HCT116 (cell line): ENCODE measurements at regions not wholly inside any gene's neighbourhood (a gene's known extent, or its start where the extent isn't known, plus 50 kb on each side); places are given as distances from the start of the nearest gene placed in this dataset.

Experiments
- ATAC-seq: fragments of 200-7000 bp; cut with Tn5 transposase; 2 replicates; pipeline ENCODE4 v1.9.1; 2020; ENCODE audit warnings: mild to moderate bottlenecking, moderate library complexity
- BruUV-seq: library from RNA; stranded (reverse); fragments of 400-500 nt; replicated peaks from 2 replicates; lab custom pipeline; 2021; lab: Mats Ljungman, UMichigan
- CTCF ChIA-PET: fragments of 300-600 bp; sonication (Branson Sonifier 250); formaldehyde crosslinking; loops from one replicate; lab custom pipeline; 2021; ENCODE audit warnings: antibody characterized with exemption; lab: Charles Lee
- POLR2A ChIA-PET: fragments of 300-600, 350-600 bp; sonication (Branson Sonifier 250); formaldehyde crosslinking; loops from one replicate; lab custom pipeline; 2021; ENCODE audit warnings: antibody characterized with exemption; lab: Charles Lee
- RAD21 ChIA-PET, 2 experiments: fragments of 300-600 bp; sonication (Branson Sonifier 250); formaldehyde crosslinking; loops; one replicate each; lab custom pipeline; 2023; ENCODE audit warnings: low total read pairs in 2 of 2; ENCODE audit not compliant: uncharacterized antibody in 2 of 2, unreplicated experiment in 2 of 2, low non-redundant PET in 1 of 2; lab: Charles Lee
- DNase-seq: peaks from one replicate; pipeline ENCODE4 v3.0.0-alpha.2; 2010; ENCODE audit warnings: low read depth, low spot score
- H2AFZ ChIP-seq: fragments of 200-600 bp; shearing (Covaris generic), sonication (generic); 2 replicates; pipeline ENCODE4 v1.6.1; 2017; ENCODE audit warnings: low read depth, mixed run types, mixed read lengths, antibody characterized with exemption, low read length; ENCODE audit not compliant: poor library complexity, severe bottlenecking
- H3K27ac ChIP-seq: 2 replicates; pipeline ENCODE4 v1.5.1; 2012; ENCODE audit warnings: low read depth, low read length
- H3K27me3 ChIP-seq: fragments of 200-600 bp; sonication (generic); 2 replicates; pipeline ENCODE4 v1.6.1; 2016; ENCODE audit warnings: mixed run types, low read length, mixed read lengths; ENCODE audit not compliant: insufficient read depth
- H3K36me3 ChIP-seq, 2 experiments: fragments of 200-500 bp in 1 of 2; fragments of 200-600 bp in 1 of 2; sonication (Bioruptor generic) in 1 of 2; sonication (generic) in 1 of 2; 2 replicates each; pipeline versions ENCODE4 v1.5.1 to v1.6.1; 2014 to 2016; ENCODE audit warnings: low read length in 2 of 2, inconsistent platforms in 1 of 2, mixed read lengths in 1 of 2, mixed run types in 1 of 2; ENCODE audit not compliant: insufficient read depth in 2 of 2, control insufficient read depth in 1 of 2
- H3K4me1 ChIP-seq, 2 experiments: fragments of 200-600 bp in 1 of 2; sonication (generic) in 1 of 2; 2 replicates each; pipeline versions ENCODE4 v1.5.1 to v1.6.1; 2012 to 2017; ENCODE audit warnings: low read length in 2 of 2, inconsistent platforms in 1 of 2, mild to moderate bottlenecking in 1 of 2, mixed read lengths in 1 of 2, mixed run types in 1 of 2, moderate library complexity in 1 of 2; ENCODE audit not compliant: insufficient read depth in 2 of 2, control insufficient read depth in 1 of 2
- H3K4me2 ChIP-seq: fragments of 200-600 bp; sonication (generic); 2 replicates; pipeline ENCODE4 v1.6.1; 2017; ENCODE audit warnings: mixed run types, low read length, mixed read lengths
- H3K4me3 ChIP-seq, 2 experiments: fragments of 200-600 bp in 1 of 2; sonication (generic) in 1 of 2; replicated peaks in 1 of 2; 2 replicates each; pipeline ENCODE4 v1.5.1; 2011 to 2016; ENCODE audit warnings: low read length in 2 of 2, control low read depth in 1 of 2, low read depth in 1 of 2, mild to moderate bottlenecking in 1 of 2, mixed read lengths in 1 of 2, mixed run types in 1 of 2
- H3K79me2 ChIP-seq: fragments of 200-600 bp; sonication (generic); 2 replicates; pipeline ENCODE4 v1.6.1; 2017; ENCODE audit warnings: mild to moderate bottlenecking, mixed run types, low read length, moderate library complexity, mixed read lengths; ENCODE audit not compliant: insufficient read depth
- H3K9ac ChIP-seq: fragments of 200-600 bp; sonication (generic); 2 replicates; pipeline ENCODE4 v1.6.1; 2016; ENCODE audit warnings: low read length, mixed read lengths
- H3K9me2 ChIP-seq: fragments of 200-600 bp; sonication (generic), shearing (Covaris generic); 2 replicates; pipeline ENCODE4 v1.6.1; 2017; ENCODE audit warnings: mixed run types, mild to moderate bottlenecking, moderate library complexity; ENCODE audit not compliant: insufficient read depth
- H3K9me3 ChIP-seq, 2 experiments: fragments of 200-500 bp in 1 of 2; fragments of 200-600 bp in 1 of 2; sonication (Bioruptor generic) in 1 of 2; sonication (generic) in 1 of 2; 2 replicates each; pipeline ENCODE4 v1.6.1; 2014 to 2017; ENCODE audit warnings: low read length in 2 of 2, mixed read lengths in 2 of 2, inconsistent platforms in 1 of 2, low read depth in 1 of 2, mild to moderate bottlenecking in 1 of 2, mixed run types in 1 of 2, moderate library complexity in 1 of 2; ENCODE audit not compliant: control insufficient read depth in 1 of 2, insufficient read depth in 1 of 2
- H4K20me1 ChIP-seq: fragments of 200-600 bp; sonication (generic), shearing (Covaris generic); 2 replicates; pipeline ENCODE4 v1.6.1; 2017; ENCODE audit warnings: mixed run types, mild to moderate bottlenecking, moderate library complexity; ENCODE audit not compliant: insufficient read depth
- ATF3 ChIP-seq: IDR thresholded peaks from 2 replicates; pipeline ENCODE4 v1.6.1; 2012
- CBX3 ChIP-seq: IDR thresholded peaks from 2 replicates; pipeline ENCODE4 v1.6.1; 2012; ENCODE audit warnings: low read depth
- CEBPB ChIP-seq: IDR thresholded peaks from 2 replicates; pipeline ENCODE4 v1.6.1; 2012; ENCODE audit warnings: low read depth
- EGR1 ChIP-seq: IDR thresholded peaks from 2 replicates; pipeline ENCODE4 v1.6.1; 2012; ENCODE audit warnings: low read depth
- ELF1 ChIP-seq: IDR thresholded peaks from 2 replicates; pipeline ENCODE4 v1.6.1; 2012; ENCODE audit warnings: low read depth, borderline replicate concordance
- EZH2 ChIP-seq: fragments of 200-600 bp; sonication (generic); IDR thresholded peaks from 2 replicates; pipeline ENCODE4 v1.6.1; 2017; ENCODE audit warnings: antibody characterized with exemption, mixed run types
- EZH2phosphoT487 ChIP-seq: fragments of 200-600 bp; IDR thresholded peaks from 2 replicates; pipeline ENCODE4 v1.6.1; 2018; ENCODE audit warnings: antibody characterized with exemption, borderline replicate concordance
- FOSL1 ChIP-seq: IDR thresholded peaks from 2 replicates; pipeline ENCODE4 v1.6.1; 2012; ENCODE audit warnings: low read depth
- POLR2AphosphoS5 ChIP-seq: IDR thresholded peaks from 2 replicates; pipeline ENCODE4 v1.6.1; 2011; ENCODE audit warnings: mild to moderate bottlenecking, low read depth, low read length, moderate library complexity
- RAD21 ChIP-seq: IDR thresholded peaks from 2 replicates; pipeline ENCODE4 v1.6.1; 2012; ENCODE audit warnings: low read depth, mild to moderate bottlenecking
- SIN3A ChIP-seq: IDR thresholded peaks from 2 replicates; pipeline ENCODE4 v1.6.1; 2012; ENCODE audit warnings: low read depth
- SRF ChIP-seq: IDR thresholded peaks from 2 replicates; pipeline ENCODE4 v1.6.1; 2012; ENCODE audit warnings: low read depth
- TCF7L2 ChIP-seq: IDR thresholded peaks from 2 replicates; pipeline ENCODE4 v1.7.0; 2011; ENCODE audit warnings: borderline replicate concordance, inconsistent platforms; ENCODE audit not compliant: insufficient read depth, insufficient read length; ENCODE audit errors: extremely low read depth
- ZFX ChIP-seq: fragments of 450-650 bp; IDR thresholded peaks from 2 replicates; pipeline ENCODE4 v1.6.1; 2017
- intact Hi-C: fragments of 100-400 bp; cut with micrococcal nuclease; formaldehyde crosslinking; loops from 2 replicates; pipeline ENCODE4 v1.10.0; 2022
- TF ChIP-seq, protein P1 (sequence below): IDR thresholded peaks from 2 replicates; pipeline ENCODE4 v1.6.1; 2012; ENCODE audit warnings: low read depth
- TF ChIP-seq, protein P2 (sequence below): IDR thresholded peaks from 2 replicates; pipeline ENCODE4 v1.6.1; 2012

DNA sequence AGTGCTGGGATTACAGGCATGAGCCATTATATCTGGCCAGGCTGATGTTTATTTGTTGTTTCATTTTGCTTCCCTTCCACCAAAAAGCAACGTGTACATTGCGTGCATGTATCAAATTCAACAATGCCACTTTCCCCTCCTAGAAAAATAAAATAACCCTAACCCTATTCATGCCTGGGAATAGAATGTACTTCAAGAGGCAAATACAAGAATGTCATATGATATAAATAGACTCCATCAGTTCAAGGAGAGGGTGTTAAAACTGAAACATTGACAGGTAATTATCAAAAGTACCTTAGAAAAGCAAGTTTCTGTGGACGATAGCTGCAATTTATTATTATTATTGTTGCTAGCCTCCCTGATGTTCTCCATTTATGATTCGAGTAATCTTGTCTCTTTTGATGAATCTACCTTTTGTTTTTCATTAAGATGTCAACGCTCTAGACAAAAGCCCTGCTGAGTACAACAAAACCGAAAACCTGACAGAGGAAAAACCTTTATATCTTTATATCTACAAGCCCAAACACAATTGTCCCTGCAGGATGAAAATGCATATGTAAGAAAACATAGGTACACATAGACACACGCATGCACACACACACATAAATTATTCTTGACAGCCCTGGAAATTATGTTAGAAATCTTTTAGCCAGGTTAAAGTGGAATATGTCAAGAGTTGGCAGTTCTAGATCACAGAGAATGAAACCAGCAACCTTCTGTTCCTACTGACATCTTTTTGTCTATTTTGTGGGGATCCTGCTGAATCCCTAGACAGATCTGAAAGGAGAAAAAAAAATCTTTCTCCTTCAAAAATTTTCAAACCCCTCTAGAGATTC, 98.9 kb downstream of the BTG1 start:
- H3K9ac ChIP-seq = no peak overlapping the region
- ATAC-seq (no peak), DNase-seq (no peak)
- H3K4me2 ChIP-seq = no peak overlapping the region
- no peaks in the 10 kb centered on the region for H3K9me3 ChIP-seq
- POLR2A ChIA-PET = no interaction called here
- H3K4me3 ChIP-seq = no peak overlapping the region
- no peak overlapping the region for H2AFZ ChIP-seq
- no peaks in the 10 kb centered on the region for H3K27me3 ChIP-seq
- intact Hi-C loops = no loop called here
- H3K9me2 ChIP-seq = no peaks in the 10 kb centered on the region
- H3K27ac ChIP-seq = no peak overlapping the region
- RAD21 ChIA-PET = no interaction called here
- H4K20me1 ChIP-seq = no peaks in the 10 kb centered on the region
- no peaks in the 10 kb centered on the region for H3K36me3 ChIP-seq
- BruUV-seq = no TSS peak
- TF ChIP-seq RAD21 = no peak
- TF ChIP-seq SRF = no peak
- TF ChIP-seq FOSL1 = no peak
- no peak for TF ChIP-seq ATF3
- no peak for TF ChIP-seq TCF7L2
- TF ChIP-seq ELF1 = no peak
- TF ChIP-seq CBX3 = no peak
- TF ChIP-seq ZFX = no peak
- TF ChIP-seq EZH2phosphoT487 = no peak
- TF ChIP-seq CEBPB = no peak
- TF ChIP-seq EZH2 = no peak
- TF ChIP-seq, protein P1, sequence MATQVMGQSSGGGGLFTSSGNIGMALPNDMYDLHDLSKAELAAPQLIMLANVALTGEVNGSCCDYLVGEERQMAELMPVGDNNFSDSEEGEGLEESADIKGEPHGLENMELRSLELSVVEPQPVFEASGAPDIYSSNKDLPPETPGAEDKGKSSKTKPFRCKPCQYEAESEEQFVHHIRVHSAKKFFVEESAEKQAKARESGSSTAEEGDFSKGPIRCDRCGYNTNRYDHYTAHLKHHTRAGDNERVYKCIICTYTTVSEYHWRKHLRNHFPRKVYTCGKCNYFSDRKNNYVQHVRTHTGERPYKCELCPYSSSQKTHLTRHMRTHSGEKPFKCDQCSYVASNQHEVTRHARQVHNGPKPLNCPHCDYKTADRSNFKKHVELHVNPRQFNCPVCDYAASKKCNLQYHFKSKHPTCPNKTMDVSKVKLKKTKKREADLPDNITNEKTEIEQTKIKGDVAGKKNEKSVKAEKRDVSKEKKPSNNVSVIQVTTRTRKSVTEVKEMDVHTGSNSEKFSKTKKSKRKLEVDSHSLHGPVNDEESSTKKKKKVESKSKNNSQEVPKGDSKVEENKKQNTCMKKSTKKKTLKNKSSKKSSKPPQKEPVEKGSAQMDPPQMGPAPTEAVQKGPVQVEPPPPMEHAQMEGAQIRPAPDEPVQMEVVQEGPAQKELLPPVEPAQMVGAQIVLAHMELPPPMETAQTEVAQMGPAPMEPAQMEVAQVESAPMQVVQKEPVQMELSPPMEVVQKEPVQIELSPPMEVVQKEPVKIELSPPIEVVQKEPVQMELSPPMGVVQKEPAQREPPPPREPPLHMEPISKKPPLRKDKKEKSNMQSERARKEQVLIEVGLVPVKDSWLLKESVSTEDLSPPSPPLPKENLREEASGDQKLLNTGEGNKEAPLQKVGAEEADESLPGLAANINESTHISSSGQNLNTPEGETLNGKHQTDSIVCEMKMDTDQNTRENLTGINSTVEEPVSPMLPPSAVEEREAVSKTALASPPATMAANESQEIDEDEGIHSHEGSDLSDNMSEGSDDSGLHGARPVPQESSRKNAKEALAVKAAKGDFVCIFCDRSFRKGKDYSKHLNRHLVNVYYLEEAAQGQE = no peak
- no peak for TF ChIP-seq POLR2AphosphoS5
- TF ChIP-seq SIN3A = no peak
- TF ChIP-seq EGR1 = no peak
- TF ChIP-seq, protein P2, sequence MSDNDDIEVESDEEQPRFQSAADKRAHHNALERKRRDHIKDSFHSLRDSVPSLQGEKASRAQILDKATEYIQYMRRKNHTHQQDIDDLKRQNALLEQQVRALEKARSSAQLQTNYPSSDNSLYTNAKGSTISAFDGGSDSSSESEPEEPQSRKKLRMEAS = no peak
- no peaks in the 10 kb centered on the region for H3K79me2 ChIP-seq
- H3K4me1 ChIP-seq = no peaks in the 10 kb centered on the region
- CTCF ChIA-PET = no interaction called here
